ENCODE measurements at regions not wholly inside any gene's neighbourhood (a gene's known extent, or its start where the extent isn't known, plus 50 kb on each side); places are given as distances from the start of the nearest gene placed in this dataset.

- Mint-ChIP-seq H3K4me1 (ENCODE audit: low read depth, unreplicated experiment) (no peaks in the 10 kb centered on the region), H3K36me3 (ENCODE audit: unreplicated experiment) (no peaks in the 10 kb centered on the region), H3K27me3 (ENCODE audit: unreplicated experiment) (no peaks in the 10 kb centered on the region), H3K4me3 (ENCODE audit: unreplicated experiment) (no peak overlapping the region), H3K27ac (ENCODE audit: unreplicated experiment) (no peak overlapping the region), H3K9me3 (ENCODE audit: unreplicated experiment) (no peaks in the 10 kb centered on the region)
- DNase-seq, result no peak
- TF ChIP-seq CTCF (IDR thresholded peaks at IDR 0.05; ENCODE audit: partially characterized antibody, unreplicated experiment), result no peak
These were observed 200.7 kb upstream of the BMP2 start for GRCh38 chr20:6566821-6567220.

- DNase-seq, result no peak
- H3K4me3 Mint-ChIP-seq (ENCODE audit: unreplicated experiment), result no peak overlapping the region
- no peak overlapping the region for H3K27ac Mint-ChIP-seq (ENCODE audit: unreplicated experiment)
- no peak for TF ChIP-seq CTCF (IDR thresholded peaks at IDR 0.05; ENCODE audit: partially characterized antibody, unreplicated experiment)
- no peaks in the 10 kb centered on the region for H3K4me1 Mint-ChIP-seq (ENCODE audit: low read depth, unreplicated experiment)
- no peaks in the 10 kb centered on the region for H3K27me3 Mint-ChIP-seq (ENCODE audit: unreplicated experiment)
- no peaks in the 10 kb centered on the region for H3K36me3 Mint-ChIP-seq (ENCODE audit: unreplicated experiment)
- H3K9me3 Mint-ChIP-seq (ENCODE audit: unreplicated experiment), result no peaks in the 10 kb centered on the region
These were observed 205.4 kb upstream of the BMP2 start for GRCh38 chr20:6562111-6562510.

GRCh38 chr20:6560978-6561377 lies 206.5 kb upstream of the BMP2 start:
- Mint-ChIP-seq H3K4me3 (ENCODE audit: unreplicated experiment) (no peak overlapping the region), H3K27ac (ENCODE audit: unreplicated experiment) (no peak overlapping the region), H3K9me3 (ENCODE audit: unreplicated experiment) (no peaks in the 10 kb centered on the region), H3K4me1 (ENCODE audit: low read depth, unreplicated experiment) (no peaks in the 10 kb centered on the region), H3K36me3 (ENCODE audit: unreplicated experiment) (no peaks in the 10 kb centered on the region), H3K27me3 (ENCODE audit: unreplicated experiment) (no peaks in the 10 kb centered on the region)
- no peak for TF ChIP-seq CTCF (IDR thresholded peaks at IDR 0.05; ENCODE audit: partially characterized antibody, unreplicated experiment)
- no peak for DNase-seq

- H3K9me3 Mint-ChIP-seq (ENCODE audit: unreplicated experiment), result no peaks in the 10 kb centered on the region
- no peak overlapping the region for H3K27ac Mint-ChIP-seq (ENCODE audit: unreplicated experiment)
- TF ChIP-seq CTCF (IDR thresholded peaks at IDR 0.05; ENCODE audit: partially characterized antibody, unreplicated experiment), result no peak
- no peaks in the 10 kb centered on the region for H3K36me3 Mint-ChIP-seq (ENCODE audit: unreplicated experiment)
- H3K27me3 Mint-ChIP-seq (ENCODE audit: unreplicated experiment), result no peaks in the 10 kb centered on the region
- DNase-seq, result no peak
- no peak overlapping the region for H3K4me3 Mint-ChIP-seq (ENCODE audit: unreplicated experiment)
- no peaks in the 10 kb centered on the region for H3K4me1 Mint-ChIP-seq (ENCODE audit: low read depth, unreplicated experiment)
These were observed 207.7 kb upstream of the BMP2 start for GRCh38 chr20:6559791-6560190.

GRCh38 chr20:6558341-6558740 lies 209.1 kb upstream of the BMP2 start:
- no peak for DNase-seq
- Mint-ChIP-seq H3K4me1 (ENCODE audit: low read depth, unreplicated experiment) (no peaks in the 10 kb centered on the region), H3K27ac (ENCODE audit: unreplicated experiment) (no peak overlapping the region), H3K27me3 (ENCODE audit: unreplicated experiment) (no peaks in the 10 kb centered on the region), H3K9me3 (ENCODE audit: unreplicated experiment) (no peaks in the 10 kb centered on the region), H3K4me3 (ENCODE audit: unreplicated experiment) (no peak overlapping the region), H3K36me3 (ENCODE audit: unreplicated experiment) (no peaks in the 10 kb centered on the region)
- TF ChIP-seq CTCF (IDR thresholded peaks at IDR 0.05; ENCODE audit: partially characterized antibody, unreplicated experiment), result no peak

All from glutamatergic neuron (in vitro differentiated cells).